ENCODE measurements at regions not wholly inside any gene's neighbourhood (a gene's known extent, or its start where the extent isn't known, plus 50 kb on each side); places are given as distances from the start of the nearest gene placed in this dataset.
A peak's percentile ranks its signal among the peaks of the same experiment; 100 is the strongest.
"Not testable (repeated sequence)": the region's sequence is repeated elsewhere in the genome, so short reads cannot be mapped to it uniquely, and the experiment has no call there.

DNA sequence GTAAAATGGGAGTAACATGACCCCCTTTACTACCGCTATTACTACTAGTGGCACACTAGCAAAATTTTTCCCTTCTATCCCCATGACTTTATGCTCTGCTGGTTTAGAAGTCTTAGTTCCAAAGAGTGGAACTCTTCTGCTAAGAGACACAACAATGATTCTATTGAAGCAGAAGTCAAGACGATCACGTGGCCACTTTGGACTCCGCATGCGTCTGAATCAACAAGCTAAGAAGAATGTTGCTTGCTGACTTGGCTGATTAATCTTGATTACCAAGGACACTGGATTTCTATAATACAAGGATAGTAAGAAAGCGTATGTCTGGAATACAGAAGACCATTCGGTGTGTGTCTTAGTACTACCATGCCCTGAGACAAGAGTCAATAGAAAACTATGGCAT is 244.7 kb upstream of the BTBD3 start:
- no peak for DNase-seq

- no peak for DNase-seq
These were observed 241.6 kb upstream of the BTBD3 start for GRCh38 chr20:11675920-11676629.

GRCh38 chr20:11676630-11677287 is 240.9 kb upstream of the BTBD3 start:
- DNase-seq: peak; percentile 40

DNA sequence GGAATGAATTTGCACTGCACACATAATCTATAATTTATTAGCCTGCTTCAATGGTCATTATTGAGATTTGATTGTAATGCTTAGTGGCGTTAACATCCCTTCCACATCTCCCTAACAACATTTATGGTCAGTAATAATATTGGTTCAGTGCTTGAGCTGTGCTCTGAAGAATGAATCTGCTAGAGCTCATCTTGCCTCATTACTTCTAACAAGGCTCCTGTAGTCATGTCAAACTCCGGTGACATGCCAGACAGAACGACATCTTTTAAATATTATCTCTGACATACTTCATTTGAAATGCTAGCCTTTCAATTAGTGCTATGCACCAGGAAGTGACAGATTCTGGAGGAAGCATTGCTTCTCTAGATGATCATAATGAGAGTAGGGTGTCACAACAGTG is 240.3 kb upstream of the BTBD3 start:
- DNase-seq: no peak

DNA sequence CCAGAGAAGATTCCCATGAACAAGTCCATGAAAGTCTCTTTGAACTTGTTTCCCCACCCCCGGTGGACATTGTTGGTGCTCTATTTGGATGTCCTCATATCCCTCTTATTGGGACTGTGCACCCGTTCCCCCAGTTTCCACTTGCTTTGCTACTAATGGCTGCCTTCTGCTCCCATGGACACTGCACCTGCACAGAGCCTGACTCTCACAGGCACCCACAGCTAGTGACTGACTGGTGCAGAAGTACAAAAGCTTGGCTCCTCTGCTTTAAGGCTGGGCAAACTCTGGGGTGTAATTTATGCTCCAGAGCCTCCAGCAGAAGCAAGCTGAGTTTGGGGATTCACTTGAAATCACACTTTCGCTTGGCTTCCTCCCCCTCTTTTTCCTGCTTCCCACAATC is 239.9 kb upstream of the BTBD3 start:
- no peak for DNase-seq

DNA sequence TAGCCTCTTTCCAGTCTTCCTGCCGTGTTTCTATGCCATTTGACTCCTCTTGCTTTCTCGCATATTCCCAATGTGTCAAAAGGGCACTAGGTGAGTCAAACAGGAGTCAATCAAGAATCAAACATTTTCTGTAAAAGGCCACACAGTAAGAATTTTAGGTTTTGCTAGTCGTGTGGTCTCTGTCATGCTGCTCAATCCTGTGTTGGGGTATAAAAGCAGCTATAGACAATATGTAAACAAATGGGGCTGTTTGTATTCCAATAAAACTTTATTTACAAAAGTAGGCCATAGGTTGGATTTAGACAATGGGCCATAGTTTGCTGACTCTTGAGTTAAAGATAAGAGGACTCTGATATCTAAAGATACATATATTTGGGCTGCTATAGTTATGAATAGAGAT is 235.4 kb upstream of the BTBD3 start:
- DNase-seq: no peak

GRCh38 chr20:11686195-11686594 is 231.5 kb upstream of the BTBD3 start:
- no peak for DNase-seq

GRCh38 chr20:11686820-11687543 is 230.7 kb upstream of the BTBD3 start:
- DNase-seq: peak; percentile 88

DNA sequence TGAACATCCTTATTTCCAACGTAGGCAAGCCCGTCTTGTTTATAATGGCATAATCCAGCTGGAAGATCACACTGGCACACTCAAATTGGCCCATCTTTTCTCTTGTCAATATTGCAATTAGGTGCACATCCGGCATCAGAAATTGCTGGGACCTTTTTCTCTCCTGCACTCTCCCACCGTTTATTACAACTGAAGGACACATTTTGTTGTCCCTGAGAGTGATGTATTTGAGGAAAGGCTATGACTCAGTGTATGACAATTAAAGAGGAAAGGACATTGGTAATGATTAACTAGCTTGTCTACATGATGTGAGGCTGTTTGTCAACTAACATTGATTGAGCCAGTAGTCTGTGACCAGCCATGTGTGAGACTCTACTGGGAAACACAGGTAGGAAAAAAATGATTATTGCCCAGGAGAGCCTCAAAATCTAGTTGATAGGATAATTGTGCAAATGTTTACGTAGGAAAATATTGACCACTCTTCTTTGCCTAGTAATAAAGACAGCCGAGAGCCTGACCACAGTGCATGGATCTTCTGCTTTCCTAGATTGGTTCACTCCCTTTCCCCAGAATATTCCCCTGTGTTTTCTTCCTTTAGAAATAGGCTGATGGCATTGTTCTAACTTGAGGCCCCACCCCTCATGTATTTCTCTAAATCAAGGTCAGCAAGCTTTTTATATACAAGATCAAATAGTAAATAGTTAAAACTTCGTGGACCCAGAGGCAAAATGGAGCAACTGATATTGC is 230.0 kb upstream of the BTBD3 start:
- DNase-seq: no peak

DNA sequence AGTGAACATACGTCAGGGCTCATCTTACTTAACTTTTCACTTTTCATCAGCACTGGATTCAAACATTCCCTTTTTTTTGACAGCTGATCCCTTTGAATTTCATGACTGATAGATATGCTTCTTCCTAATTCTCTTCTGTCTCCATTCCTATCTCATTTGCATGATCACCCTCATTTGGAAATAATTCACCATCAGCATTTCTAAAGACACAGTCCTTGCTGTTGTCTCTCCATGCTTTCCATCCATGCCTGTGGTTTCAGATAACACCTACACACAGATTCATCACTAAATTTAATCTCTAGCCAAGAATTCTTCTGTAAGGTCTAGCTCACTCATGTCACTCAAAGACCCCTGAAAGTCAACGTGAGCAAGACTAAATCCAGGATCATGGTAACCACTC is 228.4 kb upstream of the BTBD3 start:
- no peak for DNase-seq

- no peak for DNase-seq
These were observed 225.9 kb upstream of the BTBD3 start for GRCh38 chr20:11691766-11692165.

GRCh38 chr20:11692567-11692966 is 225.1 kb upstream of the BTBD3 start:
- no peak for DNase-seq

- DNase-seq: no peak
These were observed 223.2 kb upstream of the BTBD3 start for GRCh38 chr20:11694467-11694866.

DNA sequence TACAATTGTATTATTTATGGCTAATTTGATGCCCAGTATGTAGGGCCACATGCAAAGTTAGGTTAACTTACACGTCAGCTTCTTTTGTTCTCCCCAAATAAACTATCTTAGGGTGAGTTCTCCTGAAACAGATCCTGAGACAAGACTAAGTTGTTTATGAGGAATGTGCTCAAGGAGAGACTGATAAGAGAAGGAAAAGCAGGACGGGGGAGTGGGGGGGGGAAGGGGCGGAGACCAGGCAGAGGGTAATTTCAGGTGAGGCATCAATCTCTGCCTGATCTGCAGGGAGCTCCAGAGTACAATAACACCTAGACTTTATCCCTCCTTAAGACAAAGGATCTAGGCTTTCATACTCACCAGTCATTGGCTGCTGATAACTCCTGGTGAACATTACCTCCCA is 220.6 kb upstream of the BTBD3 start:
- no peak for DNase-seq

DNA sequence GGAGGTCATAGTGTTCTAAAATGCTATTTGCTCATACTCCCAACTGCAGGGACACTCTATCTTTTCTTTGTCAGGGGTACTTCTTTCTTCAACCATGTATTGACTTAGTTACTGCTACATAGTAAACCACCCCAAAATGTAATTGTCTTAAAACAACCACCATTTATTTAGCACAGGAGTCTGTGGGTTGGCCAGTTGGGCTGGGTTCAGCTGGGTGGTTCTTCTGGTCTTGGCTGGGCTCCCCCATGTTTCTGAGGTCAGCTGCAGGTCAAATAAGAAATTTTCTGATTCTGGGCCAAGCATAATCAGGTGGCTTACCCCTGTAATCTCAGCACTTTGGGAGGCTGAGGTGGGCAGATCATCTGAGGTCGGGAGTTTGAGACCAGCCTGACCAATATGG is 220.0 kb upstream of the BTBD3 start:
- DNase-seq: no peak

DNA sequence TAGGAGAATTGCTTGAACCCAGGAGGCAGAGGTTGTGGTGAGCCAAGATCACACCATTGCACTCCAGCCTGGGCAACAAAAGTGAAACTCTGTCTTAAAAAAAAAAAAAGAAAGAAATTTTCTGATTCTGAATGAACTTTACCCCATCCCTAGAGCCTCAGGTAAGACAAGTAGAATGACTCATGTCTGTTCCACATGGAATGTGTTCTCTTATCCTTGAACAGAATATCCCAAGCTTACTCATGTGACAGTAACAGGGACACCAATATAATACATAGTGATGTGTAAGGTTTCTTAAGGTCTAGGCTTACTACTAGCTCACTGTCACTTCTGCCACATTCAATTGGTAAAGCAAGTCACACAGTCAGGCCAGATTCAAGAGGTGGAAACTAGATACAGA is 219.6 kb upstream of the BTBD3 start:
- no peak for DNase-seq

- no peak for DNase-seq
These were observed 216.9 kb upstream of the BTBD3 start for GRCh38 chr20:11700831-11701230.

DNA sequence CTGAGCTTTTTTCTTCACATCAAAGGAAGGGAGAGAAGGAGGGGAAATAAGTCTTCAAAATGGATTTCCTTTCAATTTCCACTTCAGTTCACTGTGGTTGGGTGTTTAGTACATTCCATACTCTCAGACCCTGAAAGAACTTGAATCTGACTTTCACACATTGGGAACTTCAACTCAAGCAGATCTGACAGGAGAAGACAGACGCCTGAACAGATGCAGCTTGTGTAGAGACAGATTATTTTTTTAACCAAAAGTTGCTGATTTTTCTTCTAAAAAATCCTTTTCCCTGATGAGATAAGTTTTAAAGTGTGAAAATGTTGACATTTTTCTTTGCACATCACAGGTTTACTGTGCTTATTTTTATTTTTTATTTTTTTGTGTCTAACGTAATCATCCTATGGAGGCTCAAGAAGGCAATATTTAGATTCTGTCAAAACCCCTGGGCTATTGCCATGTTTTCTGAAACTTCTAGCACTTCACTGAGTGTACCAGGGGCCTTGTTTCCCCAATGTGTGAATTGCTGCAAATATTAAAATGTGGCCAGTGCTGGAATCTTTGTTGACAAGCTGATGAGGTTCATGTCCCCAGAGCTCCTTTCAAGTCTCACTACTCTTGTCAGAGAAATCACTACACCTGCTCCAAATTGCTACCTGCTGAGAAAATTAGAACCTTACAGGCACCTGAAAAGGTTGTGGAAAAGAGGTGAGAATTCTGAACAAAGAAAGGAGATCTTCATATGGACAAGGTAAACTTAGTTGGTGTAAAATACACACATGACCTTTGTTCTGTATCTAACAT is 214.8 kb upstream of the BTBD3 start:
- no peak for DNase-seq

DNA sequence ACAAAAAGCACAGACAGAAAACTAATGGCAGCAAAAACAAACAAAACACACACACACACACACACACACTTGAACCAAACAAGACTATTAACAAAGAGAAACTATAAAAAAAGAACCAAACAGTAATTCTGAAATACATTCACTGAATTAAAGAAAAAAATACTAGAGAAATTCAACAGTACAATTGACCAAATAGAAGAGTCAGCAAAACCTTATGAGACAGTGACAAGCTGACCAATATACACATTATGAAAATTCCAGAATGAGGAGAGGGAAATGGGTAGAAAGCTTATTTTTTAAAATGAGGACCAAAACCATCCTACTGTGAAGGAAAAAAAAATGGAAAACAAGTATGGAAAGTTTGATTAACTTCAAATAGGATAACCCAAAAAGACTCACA is 212.2 kb upstream of the BTBD3 start:
- DNase-seq: no peak

DNA sequence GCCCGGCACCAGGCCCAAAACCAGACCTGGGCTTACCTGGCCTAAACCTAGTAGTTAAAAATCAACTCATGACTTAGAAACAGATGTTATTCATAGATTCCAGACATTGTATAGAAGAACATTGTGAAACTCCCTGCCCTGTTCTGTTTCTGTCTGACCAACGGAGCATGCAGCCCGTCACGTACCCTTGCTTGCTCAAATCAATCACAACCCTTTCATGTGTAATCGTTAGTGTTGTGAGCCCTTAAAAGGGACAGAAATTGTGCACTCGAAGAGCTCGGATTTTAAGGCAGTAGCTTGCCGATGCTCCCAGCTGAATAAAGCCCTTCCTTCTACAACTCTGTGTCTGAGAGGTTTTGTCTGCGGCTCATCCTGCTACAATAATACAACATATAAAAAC is 209.5 kb upstream of the BTBD3 start:
- not testable (repeated sequence) for DNase-seq

- no peak for DNase-seq
These were observed 206.5 kb upstream of the BTBD3 start for GRCh38 chr20:11711214-11711613.

DNA sequence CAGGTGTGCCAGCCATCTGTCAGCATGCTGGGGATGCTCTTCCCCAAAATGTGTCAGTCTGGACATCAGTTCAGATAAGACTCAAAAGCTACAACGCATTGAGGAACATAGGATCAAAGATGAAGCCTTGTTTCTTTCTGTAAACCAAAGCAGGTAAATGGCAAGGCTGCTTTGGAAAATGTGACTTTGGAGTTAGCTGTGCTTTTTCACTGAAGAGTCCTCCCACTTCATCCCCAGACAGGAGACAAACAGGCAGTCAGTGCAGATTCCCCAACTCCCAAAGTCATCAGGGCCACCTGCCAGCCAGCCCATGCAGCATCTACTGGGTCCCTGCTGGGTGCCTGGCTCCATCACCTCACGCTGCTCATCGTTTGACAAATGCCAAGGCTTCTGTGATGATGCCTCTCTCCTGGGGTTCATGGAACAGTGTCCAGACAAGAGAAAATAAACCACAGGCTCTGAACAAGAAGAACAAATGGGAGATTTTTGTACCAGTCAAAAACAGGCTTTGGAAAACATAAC is 205.0 kb upstream of the BTBD3 start:
- peak; percentile 58 for DNase-seq
